ENCODE measurements at regions not wholly inside any gene's neighbourhood (a gene's known extent, or its start where the extent isn't known, plus 50 kb on each side); places are given as distances from the start of the nearest gene placed in this dataset.

DNA sequence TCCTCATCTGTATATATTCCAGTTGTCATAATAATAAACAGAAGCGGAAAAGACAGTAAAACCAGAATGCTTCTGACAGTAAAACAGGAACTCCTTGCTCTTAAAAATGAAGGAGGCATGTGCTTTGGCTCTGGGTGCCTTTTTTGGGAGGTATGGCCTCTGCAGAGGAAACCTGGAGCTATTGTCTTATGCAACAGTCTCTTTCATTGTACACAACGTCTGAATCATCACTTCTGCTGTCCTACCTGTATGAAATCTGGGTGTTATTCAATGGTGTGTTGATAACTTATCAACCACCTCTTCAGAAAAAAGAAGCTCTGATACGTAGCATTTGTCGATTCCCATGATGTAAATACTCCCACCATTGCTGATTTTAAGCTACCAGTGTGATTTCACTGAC is 64.8 kb downstream of the CDCA7 start:
- TF ChIP-seq CTCF (IDR thresholded peaks at IDR 0.05; ENCODE audit: control insufficient read depth, insufficient read depth, low read depth, low read length, missing control alignments), result no peak
- no peak overlapping the region for H3K4me3 ChIP-seq (ENCODE audit: control insufficient read depth, low read depth, low read length)
- DNase-seq (ENCODE audit: low read depth), result no peak

GRCh38 chr2:173424886-173425285 is 70.2 kb downstream of the CDCA7 start:
- TF ChIP-seq CTCF (IDR thresholded peaks at IDR 0.05; ENCODE audit: control insufficient read depth, insufficient read depth, low read depth, low read length, missing control alignments), result no peak
- DNase-seq (ENCODE audit: low read depth), result no peak
- H3K4me3 ChIP-seq (ENCODE audit: control insufficient read depth, low read depth, low read length), result no peak overlapping the region

- H3K4me3 ChIP-seq (ENCODE audit: control insufficient read depth, low read depth, low read length), result no peak overlapping the region
- no peak for TF ChIP-seq CTCF (IDR thresholded peaks at IDR 0.05; ENCODE audit: control insufficient read depth, insufficient read depth, low read depth, low read length, missing control alignments)
- DNase-seq (ENCODE audit: low read depth), result no peak
These were observed 73.4 kb downstream of the CDCA7 start for GRCh38 chr2:173427887-173428668.

GRCh38 chr2:173431191-173431590 is 76.5 kb downstream of the CDCA7 start:
- DNase-seq (ENCODE audit: low read depth), result no peak
- TF ChIP-seq CTCF (IDR thresholded peaks at IDR 0.05; ENCODE audit: control insufficient read depth, insufficient read depth, low read depth, low read length, missing control alignments), result no peak

DNA sequence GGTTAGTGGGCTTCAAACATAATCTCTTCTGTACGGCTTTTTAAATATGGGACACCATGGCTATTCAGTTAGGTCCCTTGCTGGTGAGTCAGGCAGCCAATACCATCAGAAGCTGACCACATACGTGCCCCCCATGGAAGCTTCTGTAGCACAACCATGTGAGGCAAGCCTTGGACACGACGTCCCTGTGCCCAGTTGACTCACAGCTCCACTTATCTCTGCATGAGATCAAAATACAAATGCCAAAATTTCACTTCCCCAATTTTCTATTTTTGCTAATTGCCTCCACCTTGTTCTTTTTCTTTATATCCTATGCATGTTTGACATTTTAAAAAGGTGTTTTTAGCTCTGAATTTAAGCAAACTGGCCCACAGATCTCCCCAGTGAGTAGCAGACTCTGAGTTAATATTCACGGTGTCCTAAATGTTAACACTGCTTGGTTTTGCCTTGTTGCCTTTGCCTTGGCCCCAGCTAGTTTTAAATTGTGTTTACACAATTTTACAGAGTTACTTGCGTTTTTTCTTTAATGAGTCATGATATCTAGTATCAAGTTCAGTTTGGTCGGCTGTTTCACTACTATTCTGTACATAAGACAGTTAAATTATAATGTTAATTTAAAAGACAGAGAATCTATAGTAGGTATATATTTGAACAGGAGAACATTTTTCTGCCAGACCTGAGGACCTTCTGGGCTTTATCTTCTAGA is 77.5 kb downstream of the CDCA7 start:
- no peak overlapping the region for H3K4me3 ChIP-seq (ENCODE audit: control insufficient read depth, low read depth, low read length)
- DNase-seq (ENCODE audit: low read depth), result peak; percentile 23
- no peak for TF ChIP-seq CTCF (IDR thresholded peaks at IDR 0.05; ENCODE audit: control insufficient read depth, insufficient read depth, low read depth, low read length, missing control alignments)

More at GRCh38 chr2:173431191-173431590, 76.5 kb downstream of the CDCA7 start:
- H3K4me3 ChIP-seq (ENCODE audit: control insufficient read depth, low read depth, low read length), result no peak overlapping the region

DNA sequence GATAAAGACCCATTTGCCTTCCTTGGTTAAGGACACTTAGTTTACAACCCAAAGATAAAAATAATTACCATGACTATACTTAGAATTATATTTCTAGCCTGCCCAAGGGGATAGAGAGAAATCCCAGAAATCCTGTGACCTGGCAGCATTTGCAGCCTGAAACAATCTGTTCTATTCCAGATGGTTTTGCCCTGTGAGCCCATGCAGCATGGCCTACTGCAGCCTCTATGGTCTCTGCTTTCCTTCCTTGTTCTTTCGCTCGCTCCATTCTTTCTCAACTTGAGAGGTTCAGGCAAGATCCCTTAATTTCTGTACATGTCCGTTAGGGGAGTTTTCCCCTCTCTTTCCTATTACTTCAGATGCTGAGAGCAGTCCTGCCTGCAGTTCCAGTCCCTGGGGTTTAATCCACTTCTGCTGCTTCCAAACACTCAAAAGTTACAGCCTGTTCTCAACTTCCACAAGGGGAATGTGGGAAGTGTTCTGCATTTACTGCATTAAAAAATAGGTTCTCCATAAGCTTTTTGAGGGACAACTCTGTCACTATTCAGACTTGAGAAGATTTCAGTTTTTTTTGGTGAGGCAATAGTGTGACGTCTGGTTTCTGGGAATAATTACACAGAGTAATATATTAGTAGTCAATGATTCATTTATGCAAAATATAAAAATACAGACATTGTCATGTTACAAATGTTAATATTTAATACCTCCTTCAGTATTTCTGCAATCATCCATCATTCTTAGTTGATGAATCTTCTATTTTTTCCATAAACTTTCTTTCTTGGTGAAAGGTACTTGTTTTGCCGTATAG is 80.3 kb downstream of the CDCA7 start:
- TF ChIP-seq CTCF (IDR thresholded peaks at IDR 0.05; ENCODE audit: control insufficient read depth, insufficient read depth, low read depth, low read length, missing control alignments), result no peak
- no peak overlapping the region for H3K4me3 ChIP-seq (ENCODE audit: control insufficient read depth, low read depth, low read length)
- DNase-seq (ENCODE audit: low read depth), result no peak

Measured in AG09309 (cell line).